22Rv1 (cell line): ENCODE measurements at regions not wholly inside any gene's neighbourhood (a gene's known extent, or its start where the extent isn't known, plus 50 kb on each side); places are given as distances from the start of the nearest gene placed in this dataset.

ENCODE experiments used
- H3K27ac ChIP-seq: fragments of 450-650 bp; 2 replicates; pipeline ENCODE4 v1.5.1; 2017
- CTCF ChIP-seq: fragments of 450-650 bp; IDR thresholded peaks from 2 replicates; pipeline ENCODE4 v1.5.1; 2017; ENCODE audit warnings: mild to moderate bottlenecking
- ZFX ChIP-seq: fragments of 450-650 bp; IDR thresholded peaks from 2 replicates; pipeline ENCODE4 v1.6.1; 2017; ENCODE audit warnings: antibody characterized with exemption, borderline replicate concordance

- no peak overlapping the region for H3K27ac ChIP-seq
Measured at GRCh38 chr5:84565866-84566265, 181.2 kb upstream of the EDIL3 start.

GRCh38 chr5:84564321-84565075 is 179.8 kb upstream of the EDIL3 start:
- no peak for TF ChIP-seq CTCF
- TF ChIP-seq ZFX, result no peak
- H3K27ac ChIP-seq, result no peak overlapping the region

More at GRCh38 chr5:84565866-84566265, 181.2 kb upstream of the EDIL3 start:
- no peak for TF ChIP-seq ZFX
- TF ChIP-seq CTCF, result no peak

GRCh38 chr5:84550222-84550621 is 165.5 kb upstream of the EDIL3 start:
- TF ChIP-seq ZFX (no peak), CTCF (no peak)
- no peak overlapping the region for H3K27ac ChIP-seq

GRCh38 chr5:84549054-84549453 is 164.4 kb upstream of the EDIL3 start:
- TF ChIP-seq ZFX (no peak), CTCF (no peak)
- no peak overlapping the region for H3K27ac ChIP-seq

GRCh38 chr5:84546686-84547085 is 162.0 kb upstream of the EDIL3 start:
- TF ChIP-seq ZFX (no peak), CTCF (no peak)
- no peak overlapping the region for H3K27ac ChIP-seq

GRCh38 chr5:84536797-84537196 is 152.1 kb upstream of the EDIL3 start:
- H3K27ac ChIP-seq, result no peak overlapping the region
- no peak for TF ChIP-seq CTCF
- no peak for TF ChIP-seq ZFX

- TF ChIP-seq CTCF (no peak), ZFX (no peak)
- H3K27ac ChIP-seq, result no peak overlapping the region
Measured at GRCh38 chr5:84535281-84535680, 150.6 kb upstream of the EDIL3 start.
